Spinal cord (tissue), 9 donors: ENCODE measurements at regions not wholly inside any gene's neighbourhood (a gene's known extent, or its start where the extent isn't known, plus 50 kb on each side); places are given as distances from the start of the nearest gene placed in this dataset.

Experiments used
- DNase-seq, 6 donors: peaks; one replicate each; pipeline versions ENCODE4 v3.0.0 to v3.0.0-alpha.2; 2013 to 2015; ENCODE audit warnings: low spot score in 6 of 6, low read depth in 4 of 6
- H3K27ac ChIP-seq: one replicate; pipeline ENCODE4 v1.5.1; 2013; ENCODE audit warnings: low read depth, low read length, control low read depth
- H3K27me3 ChIP-seq: one replicate; pipeline ENCODE4 v1.6.1; 2013; ENCODE audit warnings: low read length; ENCODE audit not compliant: control insufficient read depth, insufficient read depth
- H3K36me3 ChIP-seq: one replicate; pipeline ENCODE4 v1.6.1; 2013; ENCODE audit warnings: low read length; ENCODE audit not compliant: control insufficient read depth, insufficient read depth
- H3K4me1 ChIP-seq: one replicate; pipeline ENCODE4 v1.6.1; 2013; ENCODE audit warnings: low read length; ENCODE audit not compliant: control insufficient read depth, insufficient read depth
- H3K4me3 ChIP-seq: one replicate; pipeline ENCODE4 v1.5.1; 2013; ENCODE audit warnings: low read depth, low read length, control low read depth
- H3K9me3 ChIP-seq: one replicate; pipeline ENCODE4 v1.6.1; 2013; ENCODE audit warnings: low read length; ENCODE audit not compliant: control insufficient read depth, insufficient read depth
- WGBS: methylation state at CpG from one replicate; pipeline ENCODE4 v1.1.5; 2013; ENCODE audit warnings: missing lambda C conversion rate; ENCODE audit not compliant: insufficient coverage; 5-methylcytosine and 5-hydroxymethylcytosine counted together
- donor health status: healthy.

DNA sequence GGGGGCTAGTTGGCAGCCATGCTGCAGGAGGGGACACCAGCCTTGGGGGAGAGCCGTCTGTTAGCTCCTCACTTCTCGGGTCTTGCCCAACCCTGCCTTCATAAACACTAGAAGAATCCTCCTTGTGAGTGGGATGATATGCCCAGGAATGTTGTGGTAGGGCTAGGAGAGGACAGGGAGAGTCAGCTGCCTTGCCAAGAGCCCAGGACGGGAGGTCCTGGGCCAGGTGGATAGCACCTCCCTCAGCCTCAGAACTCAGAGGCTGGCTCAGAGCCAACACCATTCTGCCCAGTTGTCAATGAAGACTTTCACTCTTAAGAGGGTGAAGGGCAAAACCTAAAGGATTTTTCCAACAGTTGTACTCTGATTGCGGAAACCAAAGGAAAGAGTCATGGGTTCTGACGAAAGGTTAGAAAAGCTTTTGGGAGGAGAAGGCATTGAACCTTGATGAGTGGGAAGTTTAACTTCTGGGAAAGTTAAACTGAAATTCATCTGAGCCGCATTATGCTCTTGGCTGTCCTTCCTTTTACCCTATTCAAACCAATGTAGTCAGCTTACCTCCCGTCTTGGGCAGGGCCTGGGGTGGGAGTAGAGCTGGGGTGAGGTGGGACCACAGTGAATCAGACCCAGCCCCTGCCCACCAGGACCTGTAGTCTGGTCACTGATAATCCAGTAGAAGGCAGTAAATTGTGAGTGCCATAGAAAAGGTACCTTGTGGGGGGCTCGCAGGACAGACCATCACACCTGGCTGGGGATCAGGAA lies 81.9 kb downstream of the FAM43A start:
- DNase-seq, result no peak
- H3K27ac ChIP-seq, result no peak overlapping the region
- peaks cover 16% of the 10 kb centered on the region for H3K4me1 ChIP-seq
- H3K4me3 ChIP-seq, result no peak overlapping the region
- no peaks in the 10 kb centered on the region for H3K36me3 ChIP-seq
- 100% methylated on average over 3 of the region's 8 CpGs for WGBS
- no peaks in the 10 kb centered on the region for H3K9me3 ChIP-seq
- H3K27me3 ChIP-seq, result peaks cover 15% of the 10 kb centered on the region

GRCh38 chr3:194768586-194768985 lies 82.9 kb downstream of the FAM43A start:
- Histone ChIP-seq H3K4me3 (no peak overlapping the region), H3K9me3 (no peaks in the 10 kb centered on the region), H3K27ac (no peak overlapping the region), H3K4me1 (peaks cover 24% of the 10 kb centered on the region), H3K36me3 (no peaks in the 10 kb centered on the region), H3K27me3 (peaks cover 21% of the 10 kb centered on the region)
- 79% methylated on average over 8 of the region's 10 CpGs for WGBS
- DNase-seq, result no peak

DNA sequence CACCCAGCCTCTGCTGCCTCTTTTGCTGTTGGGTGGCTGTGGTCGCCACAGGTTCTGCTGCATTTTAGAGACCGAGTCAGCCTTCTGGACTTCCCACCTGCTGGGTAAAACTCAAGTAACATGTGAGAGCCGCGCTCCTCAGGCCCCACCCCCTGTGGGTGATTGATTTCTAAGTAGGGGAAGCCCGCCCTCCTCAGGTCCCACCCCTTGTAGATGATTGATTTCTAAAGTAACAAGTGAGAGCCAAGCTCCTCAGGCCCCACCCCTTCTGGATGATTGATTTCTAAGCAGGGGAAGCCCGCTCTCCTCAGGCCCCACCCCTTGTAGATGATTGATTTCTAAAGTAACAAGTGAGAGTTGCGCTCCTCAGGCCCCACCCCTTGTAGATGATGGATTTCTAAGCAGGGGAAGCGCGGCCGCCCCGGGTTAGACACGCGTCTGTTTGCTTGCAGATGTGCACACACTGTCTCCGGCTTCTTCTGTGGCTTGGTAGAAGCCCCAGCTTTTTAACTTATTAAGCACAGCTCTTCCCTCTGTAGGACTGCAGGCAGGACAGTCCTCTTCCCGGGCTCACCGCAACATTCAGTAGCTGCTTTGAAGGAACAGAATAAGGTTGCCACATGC lies 83.4 kb downstream of the FAM43A start:
- peaks cover 24% of the 10 kb centered on the region for H3K27me3 ChIP-seq
- peak overlapping the region; percentile 31 for H3K4me3 ChIP-seq
- peaks cover 24% of the 10 kb centered on the region for H3K4me1 ChIP-seq
- H3K9me3 ChIP-seq, result no peaks in the 10 kb centered on the region
- peak overlapping the region; percentile 43 for H3K27ac ChIP-seq
- H3K36me3 ChIP-seq, result no peaks in the 10 kb centered on the region
- WGBS, result 6% methylated on average over 11 of the region's 16 CpGs
- peak; percentile 33 to 97 (median 60) for DNase-seq

- peak in 2 of 6 donors; percentile 47 to 69 for DNase-seq
- Histone ChIP-seq H3K36me3 (no peaks in the 10 kb centered on the region), H3K27me3 (peaks cover 24% of the 10 kb centered on the region), H3K4me1 (peaks cover 26% of the 10 kb centered on the region), H3K9me3 (no peaks in the 10 kb centered on the region), H3K4me3 (no peak overlapping the region), H3K27ac (no peak overlapping the region)
- WGBS, result 48% methylated on average over 8 of the region's 13 CpGs
These were observed 86.7 kb downstream of the FAM43A start for GRCh38 chr3:194772241-194773000.

GRCh38 chr3:194773216-194773615 lies 87.5 kb downstream of the FAM43A start:
- WGBS, result 50% methylated on average over 5 of the region's 5 CpGs

GRCh38 chr3:194773771-194774455 lies 88.2 kb downstream of the FAM43A start:
- H3K36me3 ChIP-seq, result no peaks in the 10 kb centered on the region
- H3K9me3 ChIP-seq, result no peaks in the 10 kb centered on the region
- 78% methylated on average over 3 of the region's 5 CpGs for WGBS
- peak overlapping the region; percentile 20 for H3K27ac ChIP-seq
- H3K4me1 ChIP-seq, result peaks cover 20% of the 10 kb centered on the region
- DNase-seq, result no peak
- peaks cover 24% of the 10 kb centered on the region for H3K27me3 ChIP-seq
- H3K4me3 ChIP-seq, result no peak overlapping the region

More at GRCh38 chr3:194773216-194773615, 87.5 kb downstream of the FAM43A start:
- Histone ChIP-seq H3K9me3 (no peaks in the 10 kb centered on the region), H3K27ac (no peak overlapping the region), H3K4me1 (peaks cover 26% of the 10 kb centered on the region), H3K36me3 (no peaks in the 10 kb centered on the region), H3K4me3 (no peak overlapping the region), H3K27me3 (peaks cover 24% of the 10 kb centered on the region)
- DNase-seq, result no peak

- Histone ChIP-seq H3K27me3 (peaks cover 20% of the 10 kb centered on the region), H3K4me3 (no peak overlapping the region), H3K9me3 (no peaks in the 10 kb centered on the region), H3K27ac (no peak overlapping the region), H3K4me1 (peaks cover 14% of the 10 kb centered on the region), H3K36me3 (no peaks in the 10 kb centered on the region)
- DNase-seq, result no peak
- 62% methylated on average over 3 of the region's 3 CpGs for WGBS
These were observed 89.6 kb downstream of the FAM43A start for GRCh38 chr3:194775266-194775665.

DNA sequence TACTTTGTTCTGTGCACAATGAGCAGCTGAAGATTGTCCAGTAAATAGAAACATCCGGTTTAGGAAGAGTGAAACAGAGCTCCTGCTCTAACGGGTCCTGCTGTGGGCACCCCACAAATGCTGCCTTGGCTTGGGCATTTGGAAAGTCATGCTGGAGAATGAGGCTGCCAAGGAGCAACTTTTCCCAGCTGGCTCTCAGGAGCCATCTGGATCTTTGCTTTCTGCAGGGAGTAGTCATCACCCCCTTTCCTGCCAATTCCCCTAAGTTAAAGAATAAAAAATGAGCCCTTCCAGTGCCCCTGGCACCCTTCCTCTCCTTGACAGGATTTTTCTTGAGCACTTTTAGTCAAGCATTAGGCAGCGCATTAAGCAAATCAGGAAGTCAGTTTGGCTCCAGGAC lies 90.0 kb downstream of the FAM43A start:
- peak in 1 of 6 donors; percentile 93 for DNase-seq
- H3K9me3 ChIP-seq, result no peaks in the 10 kb centered on the region
- no peak overlapping the region for H3K27ac ChIP-seq
- 59% methylated on average over 3 of the region's 3 CpGs for WGBS
- H3K27me3 ChIP-seq, result peaks cover 20% of the 10 kb centered on the region
- no peak overlapping the region for H3K4me3 ChIP-seq
- peaks cover 14% of the 10 kb centered on the region for H3K4me1 ChIP-seq
- no peaks in the 10 kb centered on the region for H3K36me3 ChIP-seq

GRCh38 chr3:194777729-194778128 lies 92.0 kb downstream of the FAM43A start:
- DNase-seq, result no peak
- Histone ChIP-seq H3K27ac (no peak overlapping the region), H3K9me3 (no peaks in the 10 kb centered on the region), H3K27me3 (peaks cover 9% of the 10 kb centered on the region), H3K36me3 (no peaks in the 10 kb centered on the region), H3K4me3 (no peak overlapping the region), H3K4me1 (peaks cover 11% of the 10 kb centered on the region)
- 28% methylated on average over 2 of the region's 5 CpGs for WGBS
